ENCODE measurements at regions not wholly inside any gene's neighbourhood (a gene's known extent, or its start where the extent isn't known, plus 50 kb on each side); places are given as distances from the start of the nearest gene placed in this dataset.
"Not testable (repeated sequence)": the region's sequence is repeated elsewhere in the genome, so short reads cannot be mapped to it uniquely, and the experiment has no call there.

DNA sequence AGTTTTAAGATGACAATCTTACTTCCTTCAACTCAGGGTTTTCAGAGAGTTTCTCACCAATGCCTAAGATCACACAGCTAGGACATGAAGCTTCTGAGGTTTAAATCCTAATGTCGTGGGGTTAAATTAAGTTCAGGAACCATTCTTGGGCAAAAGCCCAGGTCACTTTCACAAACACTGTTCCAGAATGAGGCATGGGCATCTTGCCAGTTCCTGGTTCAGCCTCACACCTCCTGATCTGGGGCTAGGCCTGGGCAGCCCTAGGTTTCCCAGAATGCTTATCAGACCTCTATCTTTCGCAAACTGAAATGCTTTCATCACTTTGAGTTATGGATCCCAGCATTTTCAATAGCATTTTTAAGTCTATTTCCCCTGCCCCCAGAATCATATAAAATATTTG lies 224.8 kb upstream of the EDA2R start:
- no peaks in the 10 kb centered on the region for H3K36me3 ChIP-seq (ENCODE audit: control insufficient read depth in 3 of 3, insufficient read depth in 3 of 3, low read length in 3 of 3)
- no peaks in the 10 kb centered on the region for H3K9me3 ChIP-seq (ENCODE audit: control insufficient read depth in 3 of 3, low read length in 3 of 3)
- no peaks in the 10 kb centered on the region for H3K27me3 ChIP-seq (ENCODE audit: control insufficient read depth in 3 of 3, insufficient read depth in 3 of 3, low read length in 3 of 3)
- H3K27ac ChIP-seq (ENCODE audit: low read depth, low read length): no peak overlapping the region
- no peaks in the 10 kb centered on the region for H3K4me1 ChIP-seq (ENCODE audit: control insufficient read depth in 3 of 3, insufficient read depth in 3 of 3, low read length in 3 of 3)
- H3K9ac ChIP-seq (ENCODE audit: low read depth in 1 of 3, low read length in 3 of 3): no peak overlapping the region
- no peak overlapping the region for H3K4me3 ChIP-seq (ENCODE audit: low read length in 3 of 3)

- Histone ChIP-seq H3K4me3 (ENCODE audit: low read length in 3 of 3) (no peak overlapping the region), H3K36me3 (ENCODE audit: control insufficient read depth in 3 of 3, insufficient read depth in 3 of 3, low read length in 3 of 3) (no peaks in the 10 kb centered on the region), H3K9me3 (ENCODE audit: control insufficient read depth in 3 of 3, low read length in 3 of 3) (peaks cover 0 to 2% (median 0%) of the 10 kb centered on the region in 3 donors), H3K27me3 (ENCODE audit: control insufficient read depth in 3 of 3, insufficient read depth in 3 of 3, low read length in 3 of 3) (no peaks in the 10 kb centered on the region), H3K4me1 (ENCODE audit: control insufficient read depth in 3 of 3, insufficient read depth in 3 of 3, low read length in 3 of 3) (no peaks in the 10 kb centered on the region), H3K27ac (ENCODE audit: low read depth, low read length) (no peak overlapping the region), H3K9ac (ENCODE audit: low read depth in 1 of 3, low read length in 3 of 3) (no peak overlapping the region)
These were observed 194.5 kb upstream of the EDA2R start for GRCh38 chrX:66833426-66833825.

DNA sequence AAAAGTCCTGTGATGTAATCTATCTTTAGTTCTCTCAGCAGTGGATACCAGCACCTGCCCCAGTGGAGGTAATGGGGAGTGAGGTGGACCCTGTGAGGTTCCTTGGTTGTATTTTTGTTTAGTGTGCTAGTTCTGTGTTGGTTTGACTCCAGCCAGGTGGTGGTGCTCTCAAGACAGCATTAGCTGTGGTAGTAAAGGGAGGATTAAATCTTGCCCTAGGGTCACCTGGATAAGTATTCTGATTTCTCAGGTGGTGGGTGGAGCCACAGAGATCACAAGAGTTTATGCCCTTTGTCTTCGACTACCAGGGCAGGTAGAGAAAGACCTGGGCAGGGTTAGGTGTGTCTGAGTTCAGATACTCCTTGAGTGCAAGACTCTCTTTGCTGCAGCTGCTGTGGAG lies 176.3 kb upstream of the EDA2R start:
- H3K4me3 ChIP-seq (ENCODE audit: low read length in 3 of 3): no peak overlapping the region
- H3K27me3 ChIP-seq (ENCODE audit: control insufficient read depth in 3 of 3, insufficient read depth in 3 of 3, low read length in 3 of 3): no peaks in the 10 kb centered on the region
- H3K9ac ChIP-seq (ENCODE audit: low read depth in 1 of 3, low read length in 3 of 3): no peak overlapping the region
- no peaks in the 10 kb centered on the region for H3K4me1 ChIP-seq (ENCODE audit: control insufficient read depth in 3 of 3, insufficient read depth in 3 of 3, low read length in 3 of 3)
- no peaks in the 10 kb centered on the region for H3K36me3 ChIP-seq (ENCODE audit: control insufficient read depth in 3 of 3, insufficient read depth in 3 of 3, low read length in 3 of 3)
- H3K27ac ChIP-seq (ENCODE audit: low read depth, low read length): no peak overlapping the region
- H3K9me3 ChIP-seq (ENCODE audit: control insufficient read depth in 3 of 3, low read length in 3 of 3): no peaks in the 10 kb centered on the region

GRCh38 chrX:66794514-66794913 lies 155.6 kb upstream of the EDA2R start:
- H3K4me1 ChIP-seq (ENCODE audit: control insufficient read depth in 3 of 3, insufficient read depth in 3 of 3, low read length in 3 of 3); H3K4me3 ChIP-seq (ENCODE audit: low read length in 3 of 3); H3K9ac ChIP-seq (ENCODE audit: low read depth in 1 of 3, low read length in 3 of 3); H3K27me3 ChIP-seq (ENCODE audit: control insufficient read depth in 3 of 3, insufficient read depth in 3 of 3, low read length in 3 of 3); H3K9me3 ChIP-seq (ENCODE audit: control insufficient read depth in 3 of 3, low read length in 3 of 3); H3K36me3 ChIP-seq (ENCODE audit: control insufficient read depth in 3 of 3, insufficient read depth in 3 of 3, low read length in 3 of 3); H3K27ac ChIP-seq (ENCODE audit: low read depth, low read length): not testable (repeated sequence)

DNA sequence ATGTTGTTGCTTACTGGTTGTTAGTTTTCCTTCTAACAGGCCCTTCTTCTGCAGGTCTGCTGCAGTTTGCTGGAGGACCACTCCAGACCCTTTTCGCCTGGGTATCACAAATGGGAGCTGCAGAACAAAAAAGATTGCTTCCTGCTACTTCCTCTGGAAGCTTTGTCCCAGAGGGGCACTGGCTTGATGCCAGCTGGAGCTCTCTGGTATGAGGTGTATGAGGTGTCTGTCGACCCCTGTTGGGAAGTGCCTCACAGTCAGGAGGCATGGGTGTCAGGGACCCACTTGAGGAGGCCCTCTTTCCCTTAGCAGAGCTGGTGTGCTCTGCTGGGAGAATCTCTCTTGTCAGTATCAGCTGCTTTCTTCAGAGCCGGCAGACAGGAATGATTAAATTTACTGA lies 127.4 kb upstream of the EDA2R start:
- Histone ChIP-seq H3K9me3 (ENCODE audit: control insufficient read depth in 3 of 3, low read length in 3 of 3) (no peaks in the 10 kb centered on the region), H3K27me3 (ENCODE audit: control insufficient read depth in 3 of 3, insufficient read depth in 3 of 3, low read length in 3 of 3) (no peaks in the 10 kb centered on the region)

GRCh38 chrX:66760651-66761050 lies 121.8 kb upstream of the EDA2R start:
- no peak overlapping the region for H3K9ac ChIP-seq (ENCODE audit: low read depth in 1 of 3, low read length in 3 of 3)
- H3K4me3 ChIP-seq (ENCODE audit: low read length in 3 of 3): no peak overlapping the region
- H3K27me3 ChIP-seq (ENCODE audit: control insufficient read depth in 3 of 3, insufficient read depth in 3 of 3, low read length in 3 of 3): no peaks in the 10 kb centered on the region
- no peaks in the 10 kb centered on the region for H3K9me3 ChIP-seq (ENCODE audit: control insufficient read depth in 3 of 3, low read length in 3 of 3)
- no peak overlapping the region for H3K27ac ChIP-seq (ENCODE audit: low read depth, low read length)
- no peaks in the 10 kb centered on the region for H3K36me3 ChIP-seq (ENCODE audit: control insufficient read depth in 3 of 3, insufficient read depth in 3 of 3, low read length in 3 of 3)
- H3K4me1 ChIP-seq (ENCODE audit: control insufficient read depth in 3 of 3, insufficient read depth in 3 of 3, low read length in 3 of 3): no peaks in the 10 kb centered on the region

More for the DNA sequence above, 127.4 kb upstream of the EDA2R start:
- H3K9ac ChIP-seq (ENCODE audit: low read depth in 1 of 3, low read length in 3 of 3): no peak overlapping the region
- H3K4me3 ChIP-seq (ENCODE audit: low read length in 3 of 3): no peak overlapping the region
- no peak overlapping the region for H3K27ac ChIP-seq (ENCODE audit: low read depth, low read length)
- H3K4me1 ChIP-seq (ENCODE audit: control insufficient read depth in 3 of 3, insufficient read depth in 3 of 3, low read length in 3 of 3): no peaks in the 10 kb centered on the region
- no peaks in the 10 kb centered on the region for H3K36me3 ChIP-seq (ENCODE audit: control insufficient read depth in 3 of 3, insufficient read depth in 3 of 3, low read length in 3 of 3)

GRCh38 chrX:66756717-66757116 lies 117.8 kb upstream of the EDA2R start:
- Histone ChIP-seq H3K9ac (ENCODE audit: low read depth in 1 of 3, low read length in 3 of 3) (no peak overlapping the region), H3K4me1 (ENCODE audit: control insufficient read depth in 3 of 3, insufficient read depth in 3 of 3, low read length in 3 of 3) (no peaks in the 10 kb centered on the region), H3K4me3 (ENCODE audit: low read length in 3 of 3) (no peak overlapping the region), H3K9me3 (ENCODE audit: control insufficient read depth in 3 of 3, low read length in 3 of 3) (no peaks in the 10 kb centered on the region), H3K36me3 (ENCODE audit: control insufficient read depth in 3 of 3, insufficient read depth in 3 of 3, low read length in 3 of 3) (no peaks in the 10 kb centered on the region), H3K27ac (ENCODE audit: low read depth, low read length) (no peak overlapping the region), H3K27me3 (ENCODE audit: control insufficient read depth in 3 of 3, insufficient read depth in 3 of 3, low read length in 3 of 3) (no peaks in the 10 kb centered on the region)

DNA sequence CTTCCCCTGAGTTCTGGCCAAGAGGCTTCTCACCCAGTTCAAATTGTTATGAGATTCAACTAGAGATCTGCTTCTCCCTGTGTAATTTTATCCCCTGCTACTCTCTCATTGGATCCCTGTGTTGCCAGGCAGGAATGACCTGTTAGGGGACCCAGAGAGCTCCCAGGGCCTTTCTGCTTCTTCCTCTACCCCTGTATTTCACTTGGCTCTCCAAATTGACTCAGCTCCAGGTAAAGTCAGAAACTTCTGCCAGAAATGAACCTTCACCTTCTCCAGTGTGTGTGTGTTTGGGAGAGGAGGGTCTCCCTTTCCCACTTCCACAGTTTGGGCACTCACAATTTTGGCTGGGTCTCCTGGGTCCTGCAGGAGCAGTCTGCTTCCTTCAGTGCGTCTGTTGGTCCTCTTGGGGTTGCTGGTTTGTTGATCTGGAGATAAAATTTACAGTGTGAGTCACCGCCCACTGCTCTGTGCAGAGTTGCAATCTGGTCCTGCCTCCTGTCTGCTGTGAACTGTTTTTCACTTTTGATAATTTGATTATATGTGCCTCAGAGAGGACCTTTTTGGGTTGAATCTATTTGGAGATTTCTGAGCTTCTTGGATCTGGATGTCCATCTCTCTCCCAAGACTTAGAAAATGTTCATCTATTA lies 112.4 kb upstream of the EDA2R start:
- Histone ChIP-seq H3K27ac (ENCODE audit: low read depth, low read length) (no peak overlapping the region), H3K4me3 (ENCODE audit: low read length in 3 of 3) (no peak overlapping the region), H3K27me3 (ENCODE audit: control insufficient read depth in 3 of 3, insufficient read depth in 3 of 3, low read length in 3 of 3) (no peaks in the 10 kb centered on the region), H3K36me3 (ENCODE audit: control insufficient read depth in 3 of 3, insufficient read depth in 3 of 3, low read length in 3 of 3) (no peaks in the 10 kb centered on the region), H3K9me3 (ENCODE audit: control insufficient read depth in 3 of 3, low read length in 3 of 3) (no peaks in the 10 kb centered on the region), H3K4me1 (ENCODE audit: control insufficient read depth in 3 of 3, insufficient read depth in 3 of 3, low read length in 3 of 3) (no peaks in the 10 kb centered on the region), H3K9ac (ENCODE audit: low read depth in 1 of 3, low read length in 3 of 3) (no peak overlapping the region)

- not testable (repeated sequence) for H3K36me3 ChIP-seq (ENCODE audit: control insufficient read depth in 3 of 3, insufficient read depth in 3 of 3, low read length in 3 of 3); H3K27ac ChIP-seq (ENCODE audit: low read depth, low read length); H3K9me3 ChIP-seq (ENCODE audit: control insufficient read depth in 3 of 3, low read length in 3 of 3)
These were observed 105.6 kb upstream of the EDA2R start for GRCh38 chrX:66744519-66744918.

DNA sequence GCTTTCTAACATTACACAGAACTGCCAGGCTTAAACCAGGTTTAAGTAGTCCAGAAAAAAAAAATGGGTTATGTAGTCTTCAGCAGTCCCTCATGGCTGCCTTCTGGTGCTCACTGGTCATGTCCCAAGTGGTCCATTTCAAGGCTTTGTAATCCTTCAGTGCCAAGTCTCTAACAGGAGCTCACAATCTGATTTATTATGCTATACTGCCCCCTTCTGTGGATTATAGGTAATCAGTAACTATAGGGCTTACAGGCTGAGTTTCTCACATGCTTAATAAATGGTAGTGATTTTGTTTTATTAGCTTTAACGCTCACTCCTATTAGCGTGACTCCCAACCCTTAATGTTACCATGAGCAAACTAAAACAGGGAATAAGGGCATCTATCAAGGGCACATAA lies 92.5 kb upstream of the EDA2R start:
- H3K27ac ChIP-seq (ENCODE audit: low read depth, low read length): no peak overlapping the region
- no peaks in the 10 kb centered on the region for H3K27me3 ChIP-seq (ENCODE audit: control insufficient read depth in 3 of 3, insufficient read depth in 3 of 3, low read length in 3 of 3)
- no peak overlapping the region for H3K9ac ChIP-seq (ENCODE audit: low read depth in 1 of 3, low read length in 3 of 3)
- no peak overlapping the region for H3K4me3 ChIP-seq (ENCODE audit: low read length in 3 of 3)
- H3K4me1 ChIP-seq (ENCODE audit: control insufficient read depth in 3 of 3, insufficient read depth in 3 of 3, low read length in 3 of 3): no peaks in the 10 kb centered on the region
- no peaks in the 10 kb centered on the region for H3K9me3 ChIP-seq (ENCODE audit: control insufficient read depth in 3 of 3, low read length in 3 of 3)
- H3K36me3 ChIP-seq (ENCODE audit: control insufficient read depth in 3 of 3, insufficient read depth in 3 of 3, low read length in 3 of 3): no peaks in the 10 kb centered on the region

More at GRCh38 chrX:66744519-66744918, 105.6 kb upstream of the EDA2R start:
- not testable (repeated sequence) for H3K9ac ChIP-seq (ENCODE audit: low read depth in 1 of 3, low read length in 3 of 3); H3K27me3 ChIP-seq (ENCODE audit: control insufficient read depth in 3 of 3, insufficient read depth in 3 of 3, low read length in 3 of 3); H3K4me1 ChIP-seq (ENCODE audit: control insufficient read depth in 3 of 3, insufficient read depth in 3 of 3, low read length in 3 of 3); H3K4me3 ChIP-seq (ENCODE audit: low read length in 3 of 3)

All from skeletal muscle tissue (tissue), 3 donors.